ENCODE measurements at regions not wholly inside any gene's neighbourhood (a gene's known extent, or its start where the extent isn't known, plus 50 kb on each side); places are given as distances from the start of the nearest gene placed in this dataset.
"Not testable (repeated sequence)": the region's sequence is repeated elsewhere in the genome, so short reads cannot be mapped to it uniquely, and the experiment has no call there.

GRCh38 chr3:83230376-83230775, 1468.9 kb upstream of the GBE1 start:
- no peak for DNase-seq (ENCODE audit: low read depth, low spot score)
- CTCF ChIA-PET = no interaction called here
- TF ChIP-seq CTCF (IDR thresholded peaks at IDR 0.05; ENCODE audit: insufficient read depth, low read length, missing control alignments) = no peak
- H3K4me3 ChIP-seq (ENCODE audit: low read depth, low read length) = no peak overlapping the region
- POLR2A ChIA-PET = no interaction called here

- TF ChIP-seq CTCF (IDR thresholded peaks at IDR 0.05; ENCODE audit: insufficient read depth, low read length, missing control alignments) = no peak
- CTCF ChIA-PET = no interaction called here
- POLR2A ChIA-PET = no interaction called here
- DNase-seq (ENCODE audit: low read depth, low spot score) = no peak
- no peak overlapping the region for H3K4me3 ChIP-seq (ENCODE audit: low read depth, low read length)
These were observed 1465.3 kb upstream of the GBE1 start for GRCh38 chr3:83226751-83227150.

- ChIA-PET CTCF (no interaction called here), POLR2A (no interaction called here)
- no peak overlapping the region for H3K4me3 ChIP-seq (ENCODE audit: low read depth, low read length)
- no peak for TF ChIP-seq CTCF (IDR thresholded peaks at IDR 0.05; ENCODE audit: insufficient read depth, low read length, missing control alignments)
- no peak for DNase-seq (ENCODE audit: low read depth, low spot score)
These were observed 1462.8 kb upstream of the GBE1 start for GRCh38 chr3:83224101-83224868.

- no peak for TF ChIP-seq CTCF (IDR thresholded peaks at IDR 0.05; ENCODE audit: insufficient read depth, low read length, missing control alignments)
- H3K4me3 ChIP-seq (ENCODE audit: low read depth, low read length) = no peak overlapping the region
- DNase-seq (ENCODE audit: low read depth, low spot score) = no peak
- ChIA-PET POLR2A (no interaction called here), CTCF (no interaction called here)
These were observed 1457.1 kb upstream of the GBE1 start for GRCh38 chr3:83218383-83219200.

- DNase-seq (ENCODE audit: low read depth, low spot score); POLR2A ChIA-PET; H3K4me3 ChIP-seq (ENCODE audit: low read depth, low read length); CTCF ChIA-PET: not testable (repeated sequence)
These were observed 1456.2 kb upstream of the GBE1 start for GRCh38 chr3:83217595-83218118.

- TF ChIP-seq CTCF (IDR thresholded peaks at IDR 0.05; ENCODE audit: insufficient read depth, low read length, missing control alignments) = no peak
- no peak for DNase-seq (ENCODE audit: low read depth, low spot score)
- ChIA-PET POLR2A (no interaction called here), CTCF (no interaction called here)
- no peak overlapping the region for H3K4me3 ChIP-seq (ENCODE audit: low read depth, low read length)
These were observed 1455.6 kb upstream of the GBE1 start for GRCh38 chr3:83216919-83217594.
